ENCODE measurements at regions not wholly inside any gene's neighbourhood (a gene's known extent, or its start where the extent isn't known, plus 50 kb on each side); places are given as distances from the start of the nearest gene placed in this dataset.
"Not testable (repeated sequence)": the region's sequence is repeated elsewhere in the genome, so short reads cannot be mapped to it uniquely, and the experiment has no call there.

DNA sequence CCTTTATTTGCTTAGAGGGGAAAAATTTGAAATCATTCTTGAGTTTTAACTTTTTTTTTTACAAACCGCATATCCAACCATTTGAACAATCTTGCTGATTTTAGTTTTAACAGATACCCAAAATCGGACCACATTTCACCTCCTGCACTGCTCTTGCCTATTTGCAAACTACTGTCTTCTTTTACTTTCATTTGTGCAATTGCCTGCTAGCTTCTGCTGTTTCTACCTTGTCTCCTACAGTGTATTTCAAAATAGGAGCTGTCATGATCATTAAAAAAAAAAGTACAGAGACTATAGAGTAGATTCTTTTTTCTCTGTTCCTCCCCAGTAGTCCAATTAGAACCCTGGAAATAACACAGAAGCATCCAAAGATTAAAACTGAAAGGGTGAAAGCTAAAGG is 1081.2 kb downstream of the SOCS6 start:
- Mint-ChIP-seq H3K36me3 (ENCODE audit: low read depth, unreplicated experiment) (peaks cover 6% of the 10 kb centered on the region), H3K27me3 (ENCODE audit: unreplicated experiment) (no peaks in the 10 kb centered on the region), H3K4me1 (ENCODE audit: unreplicated experiment) (no peaks in the 10 kb centered on the region), H3K4me3 (ENCODE audit: unreplicated experiment) (no peak overlapping the region), H3K27ac (ENCODE audit: unreplicated experiment) (no peak overlapping the region), H3K9me3 (ENCODE audit: unreplicated experiment) (peaks cover 37% of the 10 kb centered on the region)
- no peak for TF ChIP-seq CTCF (IDR thresholded peaks at IDR 0.05; ENCODE audit: unreplicated experiment)
- DNase-seq (ENCODE audit: low spot score) = no peak

GRCh38 chr18:71362140-71362539 is 1073.3 kb downstream of the SOCS6 start:
- no peaks in the 10 kb centered on the region for H3K4me1 Mint-ChIP-seq (ENCODE audit: unreplicated experiment)
- no peaks in the 10 kb centered on the region for H3K27me3 Mint-ChIP-seq (ENCODE audit: unreplicated experiment)
- no peak overlapping the region for H3K27ac Mint-ChIP-seq (ENCODE audit: unreplicated experiment)
- TF ChIP-seq CTCF (IDR thresholded peaks at IDR 0.05; ENCODE audit: unreplicated experiment) = no peak
- peaks cover 6% of the 10 kb centered on the region for H3K36me3 Mint-ChIP-seq (ENCODE audit: low read depth, unreplicated experiment)
- H3K9me3 Mint-ChIP-seq (ENCODE audit: unreplicated experiment) = peaks cover 7% of the 10 kb centered on the region
- H3K4me3 Mint-ChIP-seq (ENCODE audit: unreplicated experiment) = no peak overlapping the region
- DNase-seq (ENCODE audit: low spot score) = no peak

DNA sequence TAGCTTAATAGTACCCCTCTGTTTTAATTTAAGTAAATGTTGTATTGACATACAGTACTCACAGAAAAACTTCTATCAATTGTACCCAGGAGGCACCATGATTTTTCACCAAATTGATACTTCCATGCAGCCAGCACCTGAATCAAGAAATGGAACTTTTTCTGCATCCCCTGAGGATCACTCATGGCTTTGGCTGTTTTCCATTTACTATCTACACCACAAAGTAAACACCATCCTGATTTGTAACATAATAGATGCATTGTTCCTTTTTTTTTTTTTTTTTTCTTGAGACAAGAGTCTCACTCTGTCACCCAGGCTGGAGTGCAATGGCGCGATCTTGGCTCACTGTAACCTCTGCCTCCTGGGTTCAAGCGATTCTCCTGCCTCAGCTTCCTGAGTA is 1066.8 kb downstream of the SOCS6 start:
- not testable (repeated sequence) for H3K4me1 Mint-ChIP-seq (ENCODE audit: unreplicated experiment)

DNA sequence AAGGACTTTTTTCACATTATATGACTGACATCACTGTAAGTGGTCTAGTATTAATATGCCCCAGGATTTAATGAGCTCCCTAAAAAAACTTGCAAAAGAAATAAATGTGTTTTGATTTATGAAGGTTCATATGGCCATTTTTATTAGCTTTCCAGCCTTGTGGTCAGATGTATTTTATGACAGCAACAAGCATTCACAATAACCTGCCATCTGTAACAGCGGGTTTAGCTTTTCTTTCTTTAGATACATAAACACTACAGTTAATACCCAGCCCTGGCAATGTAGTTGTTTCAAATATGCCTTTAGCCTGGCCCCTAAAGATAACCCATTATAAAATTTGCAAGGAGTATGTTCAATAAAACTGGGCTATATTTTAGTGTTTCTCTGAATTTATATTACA is 1063.8 kb downstream of the SOCS6 start:
- no peaks in the 10 kb centered on the region for H3K4me1 Mint-ChIP-seq (ENCODE audit: unreplicated experiment)

More for the DNA sequence above, 1066.8 kb downstream of the SOCS6 start:
- not testable (repeated sequence) for H3K27me3 Mint-ChIP-seq (ENCODE audit: unreplicated experiment); H3K4me3 Mint-ChIP-seq (ENCODE audit: unreplicated experiment); DNase-seq (ENCODE audit: low spot score); H3K36me3 Mint-ChIP-seq (ENCODE audit: low read depth, unreplicated experiment); H3K9me3 Mint-ChIP-seq (ENCODE audit: unreplicated experiment); H3K27ac Mint-ChIP-seq (ENCODE audit: unreplicated experiment)

GRCh38 chr18:71336576-71337210 is 1047.8 kb downstream of the SOCS6 start:
- no peaks in the 10 kb centered on the region for H3K36me3 Mint-ChIP-seq (ENCODE audit: low read depth, unreplicated experiment)
- DNase-seq (ENCODE audit: low spot score) = no peak
- no peak for TF ChIP-seq CTCF (IDR thresholded peaks at IDR 0.05; ENCODE audit: unreplicated experiment)
- H3K4me3 Mint-ChIP-seq (ENCODE audit: unreplicated experiment) = no peak overlapping the region
- no peaks in the 10 kb centered on the region for H3K4me1 Mint-ChIP-seq (ENCODE audit: unreplicated experiment)
- H3K9me3 Mint-ChIP-seq (ENCODE audit: unreplicated experiment) = peaks cover 8% of the 10 kb centered on the region
- H3K27me3 Mint-ChIP-seq (ENCODE audit: unreplicated experiment) = no peaks in the 10 kb centered on the region
- no peak overlapping the region for H3K27ac Mint-ChIP-seq (ENCODE audit: unreplicated experiment)

More for the DNA sequence above, 1063.8 kb downstream of the SOCS6 start:
- H3K36me3 Mint-ChIP-seq (ENCODE audit: low read depth, unreplicated experiment) = no peaks in the 10 kb centered on the region
- peaks cover 10% of the 10 kb centered on the region for H3K9me3 Mint-ChIP-seq (ENCODE audit: unreplicated experiment)
- no peak overlapping the region for H3K4me3 Mint-ChIP-seq (ENCODE audit: unreplicated experiment)
- H3K27me3 Mint-ChIP-seq (ENCODE audit: unreplicated experiment) = peaks cover 1% of the 10 kb centered on the region
- no peak for TF ChIP-seq CTCF (IDR thresholded peaks at IDR 0.05; ENCODE audit: unreplicated experiment)
- DNase-seq (ENCODE audit: low spot score) = no peak
- H3K27ac Mint-ChIP-seq (ENCODE audit: unreplicated experiment) = no peak overlapping the region

Measured in endothelial cell (in vitro differentiated cells).